Kidney epithelial cell (primary cell): ENCODE measurements at regions not wholly inside any gene's neighbourhood (a gene's known extent, or its start where the extent isn't known, plus 50 kb on each side); places are given as distances from the start of the nearest gene placed in this dataset.

ENCODE experiments used
- DNase-seq: peaks from one replicate; pipeline ENCODE4 v3.0.0-alpha.2; 2010; ENCODE audit warnings: low read depth
- H3K27me3 ChIP-seq: 2 replicates; pipeline ENCODE4 v1.6.0; 2011; ENCODE audit warnings: low read length; ENCODE audit not compliant: control insufficient read depth, insufficient read depth
- H3K36me3 ChIP-seq: 2 replicates; pipeline ENCODE4 v1.5.1; 2011; ENCODE audit warnings: low read length; ENCODE audit not compliant: control insufficient read depth, insufficient read depth
- H3K4me3 ChIP-seq: 2 replicates; pipeline ENCODE4 v1.5.1; 2011; ENCODE audit warnings: low read depth, mild to moderate bottlenecking, control low read depth, low read length
- TF ChIP-seq, protein P1 (sequence below): IDR thresholded peaks from 2 replicates; pipeline ENCODE4 v1.5.1; 2011; ENCODE audit warnings: mild to moderate bottlenecking, moderate library complexity, low read length, control low read depth, inconsistent platforms; ENCODE audit not compliant: insufficient read depth, poor library complexity, severe bottlenecking

DNA sequence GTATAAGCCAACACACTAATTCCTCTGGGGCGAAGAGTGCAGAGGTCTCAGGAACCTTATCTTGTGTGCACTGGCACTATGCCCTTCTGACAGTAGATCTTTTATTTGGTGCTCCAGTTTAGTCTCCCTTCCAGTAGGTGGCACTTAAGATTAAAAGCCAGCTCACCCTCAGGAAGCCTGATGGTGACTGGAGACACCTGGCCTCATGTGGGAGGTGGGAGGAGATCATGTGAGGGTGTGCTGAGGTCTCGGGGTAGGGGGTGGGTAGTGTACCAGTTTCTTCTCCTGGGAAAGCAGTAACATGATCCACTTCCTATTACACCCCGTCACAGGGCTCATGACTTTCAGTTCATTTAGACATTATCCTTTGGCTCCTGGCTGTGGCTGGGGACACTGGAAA, 654.9 kb downstream of the ADCYAP1 start:
- TF ChIP-seq, protein P1, sequence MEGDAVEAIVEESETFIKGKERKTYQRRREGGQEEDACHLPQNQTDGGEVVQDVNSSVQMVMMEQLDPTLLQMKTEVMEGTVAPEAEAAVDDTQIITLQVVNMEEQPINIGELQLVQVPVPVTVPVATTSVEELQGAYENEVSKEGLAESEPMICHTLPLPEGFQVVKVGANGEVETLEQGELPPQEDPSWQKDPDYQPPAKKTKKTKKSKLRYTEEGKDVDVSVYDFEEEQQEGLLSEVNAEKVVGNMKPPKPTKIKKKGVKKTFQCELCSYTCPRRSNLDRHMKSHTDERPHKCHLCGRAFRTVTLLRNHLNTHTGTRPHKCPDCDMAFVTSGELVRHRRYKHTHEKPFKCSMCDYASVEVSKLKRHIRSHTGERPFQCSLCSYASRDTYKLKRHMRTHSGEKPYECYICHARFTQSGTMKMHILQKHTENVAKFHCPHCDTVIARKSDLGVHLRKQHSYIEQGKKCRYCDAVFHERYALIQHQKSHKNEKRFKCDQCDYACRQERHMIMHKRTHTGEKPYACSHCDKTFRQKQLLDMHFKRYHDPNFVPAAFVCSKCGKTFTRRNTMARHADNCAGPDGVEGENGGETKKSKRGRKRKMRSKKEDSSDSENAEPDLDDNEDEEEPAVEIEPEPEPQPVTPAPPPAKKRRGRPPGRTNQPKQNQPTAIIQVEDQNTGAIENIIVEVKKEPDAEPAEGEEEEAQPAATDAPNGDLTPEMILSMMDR: no peak
- no peak for DNase-seq
- H3K4me3 ChIP-seq: no peak overlapping the region

DNA sequence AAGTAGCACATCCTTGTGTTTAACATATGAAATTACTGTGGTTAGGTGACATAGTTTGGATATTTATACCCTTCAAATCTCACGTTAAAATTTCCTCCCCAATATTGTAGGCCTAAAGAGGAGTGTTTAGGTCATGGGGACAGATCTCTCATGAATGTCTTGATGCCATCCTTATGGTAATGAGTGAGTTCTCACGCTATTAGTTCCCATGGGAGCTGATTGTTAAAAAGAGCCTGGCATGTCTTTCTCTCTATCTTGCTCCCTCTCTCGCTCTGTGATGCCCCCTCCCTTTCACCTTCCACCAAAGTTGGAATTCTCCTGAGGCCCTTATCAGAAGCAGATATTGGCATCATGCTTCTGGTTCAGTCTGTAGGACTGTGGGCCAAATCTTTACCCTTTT, 660.1 kb downstream of the ADCYAP1 start:
- TF ChIP-seq, protein P1: no peak
- DNase-seq: no peak

More for the DNA sequence above, 654.9 kb downstream of the ADCYAP1 start:
- no peaks in the 10 kb centered on the region for H3K36me3 ChIP-seq
- H3K27me3 ChIP-seq: no peaks in the 10 kb centered on the region

DNA sequence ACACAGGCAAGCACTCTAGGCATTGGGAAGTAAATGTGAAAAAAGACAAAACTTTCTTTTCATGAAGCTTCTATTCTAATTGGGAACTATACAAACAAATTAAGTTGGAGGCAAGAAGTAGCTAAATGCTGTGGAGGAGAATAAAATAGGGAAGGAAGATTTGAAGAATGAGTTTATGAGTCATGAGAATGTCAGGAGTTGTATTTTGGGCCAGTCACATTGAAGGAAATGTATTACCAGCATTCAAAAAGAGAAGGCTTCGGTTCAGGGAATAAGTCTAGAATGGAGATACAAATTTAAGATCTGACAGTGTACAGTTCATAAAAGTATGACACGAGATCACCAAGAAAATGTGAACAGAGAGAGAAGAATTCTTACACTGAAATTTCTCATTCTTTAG, 666.5 kb downstream of the ADCYAP1 start:
- no peaks in the 10 kb centered on the region for H3K27me3 ChIP-seq
- no peaks in the 10 kb centered on the region for H3K36me3 ChIP-seq
- no peak overlapping the region for H3K4me3 ChIP-seq
- TF ChIP-seq, protein P1: no peak
- no peak for DNase-seq

More for the DNA sequence above, 660.1 kb downstream of the ADCYAP1 start:
- no peaks in the 10 kb centered on the region for H3K27me3 ChIP-seq
- no peak overlapping the region for H3K4me3 ChIP-seq
- H3K36me3 ChIP-seq: no peaks in the 10 kb centered on the region

DNA sequence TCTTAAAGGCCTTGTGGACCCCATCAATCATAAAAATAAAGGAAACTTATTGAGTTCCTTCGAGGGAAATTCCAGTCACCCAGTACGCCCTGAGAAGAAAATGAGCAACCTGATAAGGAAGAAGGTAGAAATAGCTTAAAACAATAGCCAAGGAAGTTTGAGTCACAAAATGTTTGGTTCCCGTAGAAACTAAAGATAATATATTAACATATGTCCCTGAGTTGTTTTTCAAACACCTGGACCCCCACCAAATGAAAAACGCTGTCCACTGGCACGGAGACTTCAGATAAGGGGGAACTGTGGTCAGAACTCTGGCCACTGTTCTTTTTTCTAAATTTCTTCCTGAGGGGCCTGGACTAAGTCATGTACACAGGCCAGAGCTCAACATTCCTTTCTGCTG, 669.1 kb downstream of the ADCYAP1 start:
- no peak overlapping the region for H3K4me3 ChIP-seq
- TF ChIP-seq, protein P1: no peak
- no peaks in the 10 kb centered on the region for H3K36me3 ChIP-seq
- no peak for DNase-seq
- H3K27me3 ChIP-seq: no peaks in the 10 kb centered on the region

DNA sequence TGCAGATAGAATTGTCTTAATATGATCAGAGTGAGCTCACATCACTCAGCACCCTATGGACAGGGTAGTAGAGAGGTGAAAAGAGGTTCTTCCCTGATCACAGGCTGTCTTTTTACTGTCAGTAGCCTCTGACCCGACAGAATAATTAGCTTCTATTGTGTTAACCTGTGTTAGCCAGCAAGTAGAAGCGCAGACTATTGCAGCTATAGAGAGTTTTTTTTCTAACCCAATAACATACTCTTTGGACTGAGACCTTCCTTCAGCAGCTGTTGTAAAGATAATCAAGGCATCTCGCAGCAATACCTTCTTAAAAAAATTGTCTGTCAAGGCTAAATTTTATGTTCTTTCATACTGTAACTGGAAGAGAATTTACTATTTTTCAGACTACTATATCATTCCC, 670.4 kb downstream of the ADCYAP1 start:
- no peak overlapping the region for H3K4me3 ChIP-seq
- no peaks in the 10 kb centered on the region for H3K27me3 ChIP-seq
- no peak for DNase-seq
- no peaks in the 10 kb centered on the region for H3K36me3 ChIP-seq
- TF ChIP-seq, protein P1: no peak

DNA sequence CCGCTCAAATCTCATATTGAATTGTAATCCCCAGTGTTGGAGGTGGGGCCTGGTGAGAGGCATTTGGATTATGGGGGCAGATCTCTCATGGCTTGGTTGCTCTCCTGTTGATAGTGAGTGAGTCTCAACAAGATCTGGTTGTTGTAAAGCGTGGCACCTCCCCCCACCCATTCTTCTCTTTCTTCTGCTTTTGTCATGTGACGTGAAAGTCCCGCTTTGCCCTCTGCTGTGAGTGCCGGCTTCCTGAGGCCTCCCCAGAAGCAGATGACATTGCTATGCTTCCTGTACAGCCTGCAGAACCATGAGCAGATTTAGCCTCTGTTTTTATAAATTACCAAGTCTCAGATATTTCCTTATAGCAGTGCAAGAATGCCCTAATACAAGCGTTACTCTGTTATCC, 673.8 kb downstream of the ADCYAP1 start:
- TF ChIP-seq, protein P1: no peak
- H3K4me3 ChIP-seq: no peak overlapping the region
- H3K36me3 ChIP-seq: no peaks in the 10 kb centered on the region
- no peaks in the 10 kb centered on the region for H3K27me3 ChIP-seq
- DNase-seq: no peak
